Fibroblast of villous mesenchyme (primary cell): ENCODE measurements at regions not wholly inside any gene's neighbourhood (a gene's known extent, or its start where the extent isn't known, plus 50 kb on each side); places are given as distances from the start of the nearest gene placed in this dataset. TPM values are rescaled to one million over a fixed set of nuclear protein-coding genes. Genes with fewer than 3 reads are reported as not detected.
"Not testable (repeated sequence)": the region's sequence is repeated elsewhere in the genome, so short reads cannot be mapped to it uniquely, and the experiment has no call there.

Experiments used
- DNase-seq: peaks from one replicate; pipeline ENCODE4 v3.0.0-alpha.2; 2010; ENCODE audit warnings: low read depth
- H3K4me3 ChIP-seq: 2 replicates; pipeline ENCODE4 v1.5.1; 2011; ENCODE audit warnings: low read depth, mild to moderate bottlenecking, low read length
- small RNA-seq: library from RNA; depleted of rRNA; stranded (forward); fragments of <200 nt; gene quantifications from one replicate; pipeline ENCODE3, GENCODE V24; 2012
- TF ChIP-seq, protein P1 (sequence below): IDR thresholded peaks from 2 replicates; pipeline ENCODE4 v1.5.1; 2012; ENCODE audit warnings: low read depth, mild to moderate bottlenecking, low read length; ENCODE audit not compliant: insufficient read depth

DNA sequence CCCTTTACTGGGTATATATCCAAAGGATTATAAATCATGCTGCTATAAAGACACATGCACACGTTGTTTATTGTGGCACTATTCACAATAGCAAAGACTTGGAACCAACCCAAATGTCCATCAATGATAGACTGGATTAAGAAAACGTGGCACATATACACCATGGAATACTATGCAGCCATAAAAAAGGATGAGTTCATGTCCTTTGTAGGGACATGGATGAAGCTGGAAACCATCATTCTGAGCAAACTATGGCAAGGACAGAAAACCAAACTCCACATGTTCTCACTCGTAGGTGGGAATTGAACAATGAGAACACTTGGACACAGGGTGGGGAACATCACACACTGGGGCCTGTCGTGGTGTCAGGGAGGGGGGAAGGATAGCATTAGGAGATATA, 59.2 kb downstream of the CXorf49B start:
- DNase-seq, H3K4me3 ChIP-seq: not testable (repeated sequence)

DNA sequence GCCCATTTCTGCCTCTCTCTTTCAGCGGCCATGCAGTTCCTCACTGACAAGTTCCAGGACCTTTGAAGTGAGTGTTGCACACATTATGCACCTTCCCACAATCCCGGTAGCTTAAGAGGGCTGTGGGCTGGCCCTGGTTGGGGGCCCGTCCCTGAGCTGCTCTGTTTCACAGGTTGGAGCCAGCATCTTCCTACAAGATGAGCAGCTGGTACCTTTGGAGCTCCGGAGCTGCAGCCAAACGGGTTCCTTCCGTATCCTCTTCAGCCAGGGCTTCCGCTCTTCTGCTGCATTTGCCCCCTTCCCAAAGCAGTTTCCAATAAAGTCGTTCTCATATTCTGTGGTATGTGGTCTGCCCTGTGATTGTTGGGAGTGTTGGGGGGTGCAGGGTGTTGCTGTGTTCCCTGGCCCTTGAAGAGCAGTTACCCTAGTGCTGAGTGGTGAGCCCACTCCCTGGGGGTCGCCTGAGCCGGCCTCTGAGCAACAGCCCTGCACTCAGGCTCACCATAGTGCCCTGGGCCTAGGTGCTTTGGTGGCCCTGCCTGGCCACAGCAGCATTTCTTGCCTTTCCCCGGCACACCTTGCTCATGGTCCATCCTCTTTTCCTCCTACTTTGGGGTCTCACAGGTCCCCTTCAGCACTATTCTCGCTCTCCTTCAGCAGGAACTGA, 60.4 kb downstream of the CXorf49B start:
- TF ChIP-seq, protein P1, sequence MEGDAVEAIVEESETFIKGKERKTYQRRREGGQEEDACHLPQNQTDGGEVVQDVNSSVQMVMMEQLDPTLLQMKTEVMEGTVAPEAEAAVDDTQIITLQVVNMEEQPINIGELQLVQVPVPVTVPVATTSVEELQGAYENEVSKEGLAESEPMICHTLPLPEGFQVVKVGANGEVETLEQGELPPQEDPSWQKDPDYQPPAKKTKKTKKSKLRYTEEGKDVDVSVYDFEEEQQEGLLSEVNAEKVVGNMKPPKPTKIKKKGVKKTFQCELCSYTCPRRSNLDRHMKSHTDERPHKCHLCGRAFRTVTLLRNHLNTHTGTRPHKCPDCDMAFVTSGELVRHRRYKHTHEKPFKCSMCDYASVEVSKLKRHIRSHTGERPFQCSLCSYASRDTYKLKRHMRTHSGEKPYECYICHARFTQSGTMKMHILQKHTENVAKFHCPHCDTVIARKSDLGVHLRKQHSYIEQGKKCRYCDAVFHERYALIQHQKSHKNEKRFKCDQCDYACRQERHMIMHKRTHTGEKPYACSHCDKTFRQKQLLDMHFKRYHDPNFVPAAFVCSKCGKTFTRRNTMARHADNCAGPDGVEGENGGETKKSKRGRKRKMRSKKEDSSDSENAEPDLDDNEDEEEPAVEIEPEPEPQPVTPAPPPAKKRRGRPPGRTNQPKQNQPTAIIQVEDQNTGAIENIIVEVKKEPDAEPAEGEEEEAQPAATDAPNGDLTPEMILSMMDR: no peak
- no peak overlapping the region for H3K4me3 ChIP-seq
- no peak for DNase-seq

DNA sequence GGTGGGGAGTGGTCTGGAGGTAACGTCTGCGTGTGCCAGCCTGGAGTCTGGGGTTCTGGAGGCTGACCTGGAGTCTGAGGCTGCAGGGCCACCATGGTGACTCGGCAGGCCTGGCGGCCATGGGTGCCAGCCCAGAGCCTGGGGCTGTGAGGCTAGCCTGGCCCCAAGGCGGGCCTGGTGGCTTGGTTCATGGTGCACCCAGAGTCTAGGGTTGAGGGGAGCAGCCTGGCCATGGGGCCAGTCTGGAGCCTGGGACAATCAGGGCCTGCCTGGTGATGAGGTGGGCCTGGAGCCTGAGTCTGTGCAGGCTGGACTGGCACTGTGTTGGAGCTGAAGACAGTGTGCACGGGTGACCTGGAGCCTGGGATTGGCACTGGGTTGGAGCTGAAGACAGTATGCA, 64.9 kb downstream of the CXorf49B start:
- TF ChIP-seq, protein P1: no peak
- H3K4me3 ChIP-seq: no peak overlapping the region
- DNase-seq: no peak

DNA sequence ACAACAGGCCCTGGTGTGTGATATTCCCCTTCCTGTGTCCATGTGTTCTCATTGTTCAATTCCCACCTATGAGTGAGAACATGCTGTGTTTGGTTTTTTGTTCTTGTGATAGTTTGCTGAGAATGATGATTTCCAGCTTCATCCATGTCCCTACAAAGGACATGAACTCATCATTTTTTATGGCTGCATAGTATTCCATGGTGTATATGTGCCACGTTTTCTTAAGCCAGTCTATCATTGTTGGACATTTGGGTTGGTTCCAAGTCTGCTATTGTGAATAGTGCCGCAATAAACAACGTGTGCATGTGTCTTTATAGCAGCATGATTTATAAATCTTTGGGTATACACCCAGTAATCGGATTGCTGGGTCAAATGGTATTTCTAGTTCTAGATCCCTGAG, 72.6 kb upstream of the NHSL2 start:
- H3K4me3 ChIP-seq, DNase-seq: not testable (repeated sequence)

DNA sequence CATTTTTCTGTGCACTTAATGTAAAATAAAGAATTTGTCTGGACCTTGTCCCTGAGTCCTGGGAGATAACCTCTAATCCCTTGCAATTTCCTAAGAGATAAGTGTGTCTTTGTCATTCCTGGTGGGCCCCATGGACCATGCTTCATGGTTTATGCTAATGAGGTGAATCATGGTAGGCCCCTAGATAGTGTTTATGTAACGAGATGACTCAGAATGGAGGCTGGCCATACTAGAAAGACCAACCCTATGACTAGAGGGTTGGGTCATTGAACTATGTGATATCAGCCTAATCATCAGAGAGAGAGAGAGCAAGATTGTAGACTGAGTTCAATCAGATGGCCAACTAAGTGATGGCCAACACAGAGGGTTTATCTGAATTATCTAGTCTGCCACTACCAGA, 64.2 kb upstream of the NHSL2 start:
- H3K4me3 ChIP-seq: no peak overlapping the region
- TF ChIP-seq, protein P1: no peak
- peak; percentile 22 for DNase-seq

DNA sequence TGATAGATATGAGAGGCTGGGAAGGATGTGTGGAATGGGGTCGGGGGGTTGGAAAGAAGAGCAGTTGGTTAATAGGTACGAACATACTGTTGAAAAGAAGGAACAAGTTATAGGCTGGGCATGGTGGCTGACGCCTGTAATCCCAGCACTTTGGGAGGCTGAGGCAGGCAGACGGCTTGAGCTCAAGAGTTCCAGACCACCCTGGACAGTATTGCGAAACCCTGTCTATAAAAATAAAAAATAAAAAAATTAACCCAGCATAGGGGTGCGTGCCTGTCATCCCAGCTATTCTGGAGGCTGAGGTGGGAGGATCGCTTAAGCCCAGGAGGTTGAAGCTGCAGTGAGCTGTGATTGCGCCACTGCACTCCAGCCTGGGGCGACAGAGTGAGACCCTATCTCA, 58.5 kb upstream of the NHSL2 start:
- no peak overlapping the region for H3K4me3 ChIP-seq
- no peak for DNase-seq
- TF ChIP-seq, protein P1: no peak

DNA sequence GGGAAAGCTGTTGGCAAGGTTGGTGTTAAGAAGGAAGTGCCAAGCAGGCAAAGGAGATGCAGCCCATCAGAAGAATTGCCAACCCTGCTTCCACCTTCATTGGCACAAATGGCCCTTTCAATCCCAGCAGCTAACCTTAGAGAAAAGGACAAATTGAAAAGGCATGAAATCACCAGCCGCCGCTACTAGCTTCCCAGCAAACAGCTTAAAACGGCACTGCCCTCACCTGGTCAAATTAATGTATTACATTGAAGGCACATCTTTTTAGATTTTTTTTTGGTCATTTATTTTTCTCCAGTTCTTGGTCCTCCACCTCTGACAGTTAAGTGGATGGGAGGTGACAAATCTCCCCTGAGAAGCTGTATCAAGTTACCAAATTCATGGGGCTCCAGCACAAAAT, 51.0 kb upstream of the NHSL2 start:
- TF ChIP-seq, protein P1: peak; percentile 55
- DNase-seq: peak; percentile 33

More for the DNA sequence above, 51.0 kb upstream of the NHSL2 start:
- H3K4me3 ChIP-seq: no peak overlapping the region

Small RNA genes lying in the stretch of these regions (small RNA-seq; reads per million reads assigned to genes)
- gene BX276092.3: not detected
